Limb (tissue), 2 donors: ENCODE measurements at regions not wholly inside any gene's neighbourhood (a gene's known extent, or its start where the extent isn't known, plus 50 kb on each side); places are given as distances from the start of the nearest gene placed in this dataset.

ENCODE experiments used
- DNase-seq, 2 donors: peaks; one replicate each; pipeline ENCODE4 v3.0.0-alpha.2; 2016; ENCODE audit errors: extremely low spot score in 2 of 2

DNA sequence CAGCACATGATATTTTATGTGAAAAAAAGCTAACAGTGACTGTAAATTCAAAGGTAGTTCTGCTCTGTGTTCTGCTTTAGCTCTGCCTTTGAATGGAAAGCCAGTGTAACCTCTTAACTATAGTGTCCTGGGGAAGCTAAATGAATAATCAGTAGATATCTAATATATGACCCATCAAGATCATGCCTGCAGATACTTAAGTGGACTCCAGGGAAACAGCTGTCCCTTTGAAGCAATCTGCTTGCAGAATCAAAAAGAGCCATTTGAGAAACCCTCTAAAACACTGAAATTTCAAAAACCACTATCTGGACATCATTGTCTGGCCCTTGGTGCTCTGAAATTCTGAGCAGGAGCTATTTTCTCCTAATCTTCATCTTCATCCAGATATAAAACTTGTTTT is 104.2 kb upstream of the ADGRL4 start:
- DNase-seq: no peak

- no peak for DNase-seq
Observed at GRCh38 chr1:79109445-79109844, 102.9 kb upstream of the ADGRL4 start.

DNA sequence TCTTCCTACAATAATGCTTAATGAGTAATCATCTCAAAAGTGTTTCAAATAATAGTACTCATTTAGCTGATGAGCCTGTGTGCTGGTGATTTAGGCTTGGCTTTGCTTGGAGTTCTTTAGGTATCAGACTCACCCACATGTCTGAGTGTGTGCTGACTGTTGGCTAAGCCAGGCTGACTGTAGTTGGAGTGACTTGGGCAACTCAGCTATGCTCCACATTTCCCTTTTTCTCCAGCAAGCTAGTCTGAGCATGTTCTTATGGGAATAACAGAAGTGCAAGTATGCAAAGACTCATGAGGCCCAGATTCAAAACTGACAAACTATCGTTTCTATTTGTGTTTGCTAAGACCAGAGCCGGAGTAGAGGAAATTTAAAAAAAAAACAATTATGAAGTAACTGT is 99.0 kb upstream of the ADGRL4 start:
- DNase-seq: no peak

GRCh38 chr1:79104617-79105016 is 98.1 kb upstream of the ADGRL4 start:
- no peak for DNase-seq

- DNase-seq: no peak
Observed at GRCh38 chr1:79100385-79100784, 93.9 kb upstream of the ADGRL4 start.

GRCh38 chr1:79090985-79091384 is 84.5 kb upstream of the ADGRL4 start:
- DNase-seq: no peak

DNA sequence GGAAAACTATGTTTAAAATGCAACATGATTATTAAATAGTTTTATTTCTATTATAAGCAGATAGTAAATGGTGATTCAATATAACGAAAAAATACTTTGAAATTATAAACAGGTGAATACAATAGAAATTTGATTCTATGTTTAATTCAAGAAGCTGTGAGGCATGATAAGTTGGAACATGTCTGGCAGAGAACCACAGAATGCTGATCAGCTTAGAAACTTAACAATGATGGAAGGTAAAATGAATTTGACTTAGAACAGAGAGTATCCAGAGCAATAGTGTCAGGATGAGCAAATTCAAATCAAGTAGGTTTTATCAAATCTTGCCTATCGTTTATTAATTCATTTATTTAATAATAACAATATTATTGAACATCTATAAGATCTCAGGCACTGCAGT is 83.4 kb upstream of the ADGRL4 start:
- DNase-seq: no peak

DNA sequence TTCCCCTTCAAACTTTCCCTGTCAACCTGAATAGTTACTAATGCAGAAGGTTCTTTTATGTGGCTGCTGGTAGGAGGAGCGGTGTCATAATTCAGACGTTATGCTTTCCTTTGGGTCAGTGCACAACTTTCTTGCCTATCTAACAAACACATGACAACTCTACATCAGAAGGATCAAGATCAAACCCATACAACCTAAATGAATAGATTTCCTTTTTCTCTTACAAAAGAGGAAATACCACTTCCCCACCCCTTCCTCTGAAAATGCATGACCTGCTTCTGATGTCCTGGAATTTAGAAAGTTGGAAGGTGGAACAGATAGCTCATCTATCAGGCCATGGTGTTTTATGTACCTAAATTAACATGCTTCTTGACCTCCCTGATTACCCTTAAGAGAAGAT is 75.7 kb upstream of the ADGRL4 start:
- DNase-seq: no peak

- DNase-seq: peak in 1 of 2 donors; percentile 50
Observed at GRCh38 chr1:79079770-79080169, 73.2 kb upstream of the ADGRL4 start.

DNA sequence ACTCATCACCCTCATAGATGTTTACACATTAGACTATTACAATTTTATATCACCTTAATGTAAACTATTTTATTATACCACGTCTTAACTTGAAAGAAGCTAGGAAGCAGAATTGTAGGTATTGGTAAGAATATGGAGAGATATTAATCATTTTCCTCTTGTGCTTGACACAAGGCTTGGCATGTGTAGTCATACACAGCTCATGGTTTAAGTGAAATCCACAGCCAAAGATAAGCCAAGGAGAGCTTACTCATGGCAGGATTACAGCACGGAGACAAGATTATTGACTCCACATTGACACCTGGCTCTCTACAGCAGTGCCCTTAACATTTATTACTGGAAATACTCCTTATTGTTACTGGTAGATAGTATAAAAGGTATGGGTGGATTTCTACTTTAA is 68.4 kb upstream of the ADGRL4 start:
- no peak for DNase-seq

- no peak for DNase-seq
Observed at GRCh38 chr1:79069828-79070227, 63.3 kb upstream of the ADGRL4 start.

DNA sequence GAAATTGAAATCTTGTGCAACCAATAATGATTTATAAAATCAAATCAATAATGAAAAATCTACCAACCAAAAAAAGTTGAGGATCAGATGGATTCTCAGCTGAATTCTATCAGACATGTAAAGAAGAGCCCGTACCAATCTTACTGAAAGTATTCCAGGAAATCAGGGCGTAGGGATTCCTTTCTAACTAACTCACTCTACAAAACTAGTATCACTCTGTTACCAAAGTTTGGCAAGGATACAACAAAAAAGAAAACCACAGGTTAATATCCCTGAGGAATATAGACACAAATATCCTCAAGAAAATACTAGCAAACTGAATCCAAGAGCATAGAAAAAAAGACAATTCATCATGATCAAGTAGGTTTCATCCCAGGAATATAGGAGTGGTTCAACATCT is 52.8 kb upstream of the ADGRL4 start:
- DNase-seq: no peak
